GM20000 (cell line): ENCODE measurements at regions not wholly inside any gene's neighbourhood (a gene's known extent, or its start where the extent isn't known, plus 50 kb on each side); places are given as distances from the start of the nearest gene placed in this dataset.

Experiments used
- DNase-seq: peaks from one replicate; pipeline ENCODE4 v3.0.0; 2012; ENCODE audit warnings: low spot score
- TF ChIP-seq, protein P1 (sequence below): IDR thresholded peaks from 2 replicates; pipeline ENCODE4 v1.5.1; 2012; ENCODE audit warnings: mild to moderate bottlenecking, control low read depth; ENCODE audit errors: extremely low read depth, missing control alignments

DNA sequence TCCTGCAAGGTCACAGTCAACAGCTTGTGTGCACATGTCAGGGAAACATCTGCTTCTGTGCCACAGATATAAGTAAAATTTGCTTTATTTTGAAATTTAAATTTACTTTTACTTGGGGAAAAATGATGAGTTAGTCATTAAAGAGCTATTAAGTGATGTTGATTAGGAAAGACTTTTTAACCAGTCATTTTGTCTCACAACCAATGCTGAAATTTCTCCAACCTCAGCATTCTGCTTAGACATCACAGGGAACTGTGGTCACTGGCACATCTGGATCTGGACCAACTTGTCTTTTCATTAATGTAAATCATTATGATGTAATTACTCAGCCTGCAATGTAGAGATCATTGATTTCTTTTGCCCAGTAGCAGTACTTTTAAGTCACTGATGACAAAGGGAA is 301.0 kb downstream of the TTLL7 start:
- DNase-seq: no peak
- TF ChIP-seq, protein P1, sequence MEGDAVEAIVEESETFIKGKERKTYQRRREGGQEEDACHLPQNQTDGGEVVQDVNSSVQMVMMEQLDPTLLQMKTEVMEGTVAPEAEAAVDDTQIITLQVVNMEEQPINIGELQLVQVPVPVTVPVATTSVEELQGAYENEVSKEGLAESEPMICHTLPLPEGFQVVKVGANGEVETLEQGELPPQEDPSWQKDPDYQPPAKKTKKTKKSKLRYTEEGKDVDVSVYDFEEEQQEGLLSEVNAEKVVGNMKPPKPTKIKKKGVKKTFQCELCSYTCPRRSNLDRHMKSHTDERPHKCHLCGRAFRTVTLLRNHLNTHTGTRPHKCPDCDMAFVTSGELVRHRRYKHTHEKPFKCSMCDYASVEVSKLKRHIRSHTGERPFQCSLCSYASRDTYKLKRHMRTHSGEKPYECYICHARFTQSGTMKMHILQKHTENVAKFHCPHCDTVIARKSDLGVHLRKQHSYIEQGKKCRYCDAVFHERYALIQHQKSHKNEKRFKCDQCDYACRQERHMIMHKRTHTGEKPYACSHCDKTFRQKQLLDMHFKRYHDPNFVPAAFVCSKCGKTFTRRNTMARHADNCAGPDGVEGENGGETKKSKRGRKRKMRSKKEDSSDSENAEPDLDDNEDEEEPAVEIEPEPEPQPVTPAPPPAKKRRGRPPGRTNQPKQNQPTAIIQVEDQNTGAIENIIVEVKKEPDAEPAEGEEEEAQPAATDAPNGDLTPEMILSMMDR: no peak

DNA sequence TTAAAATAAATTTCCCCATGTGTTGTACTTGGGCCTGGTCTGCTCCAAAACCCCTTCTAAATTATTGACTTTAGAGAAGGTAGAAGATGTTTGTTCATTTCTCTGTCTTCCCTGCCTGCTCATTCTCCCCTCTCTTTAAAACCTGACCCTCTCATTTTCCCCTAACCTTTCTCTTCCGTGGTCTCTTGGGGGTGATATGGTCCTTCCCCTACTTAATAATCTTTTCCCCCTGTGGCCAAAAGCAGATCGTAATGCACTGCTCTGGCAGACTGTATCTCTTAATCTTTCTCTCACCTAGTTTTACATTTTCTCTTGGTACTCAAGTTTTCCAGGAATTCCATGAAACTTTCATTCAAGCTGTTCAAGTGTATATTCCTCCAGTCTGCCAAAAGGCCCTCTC is 301.7 kb downstream of the TTLL7 start:
- no peak for DNase-seq
- TF ChIP-seq, protein P1: no peak

DNA sequence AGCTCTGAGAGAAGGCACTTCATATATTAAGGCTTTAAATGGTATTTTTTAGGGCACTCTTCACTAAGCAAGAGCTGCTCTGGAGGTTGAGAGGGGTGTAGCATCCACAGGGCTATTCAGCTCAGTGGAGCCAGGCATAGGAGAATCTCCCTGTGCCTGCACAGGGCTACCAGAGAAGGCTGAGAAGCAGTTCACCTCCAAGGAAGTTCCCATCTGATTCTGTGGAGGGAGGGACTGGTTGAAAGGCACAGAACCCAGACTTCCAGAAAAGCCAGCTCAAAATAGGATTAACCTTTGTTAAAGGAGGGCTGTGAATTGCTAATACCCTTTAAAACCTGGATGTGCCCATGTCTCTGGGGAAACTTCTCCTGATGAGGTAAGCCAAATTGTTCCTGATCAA is 304.5 kb downstream of the TTLL7 start:
- DNase-seq: no peak
- TF ChIP-seq, protein P1: no peak

DNA sequence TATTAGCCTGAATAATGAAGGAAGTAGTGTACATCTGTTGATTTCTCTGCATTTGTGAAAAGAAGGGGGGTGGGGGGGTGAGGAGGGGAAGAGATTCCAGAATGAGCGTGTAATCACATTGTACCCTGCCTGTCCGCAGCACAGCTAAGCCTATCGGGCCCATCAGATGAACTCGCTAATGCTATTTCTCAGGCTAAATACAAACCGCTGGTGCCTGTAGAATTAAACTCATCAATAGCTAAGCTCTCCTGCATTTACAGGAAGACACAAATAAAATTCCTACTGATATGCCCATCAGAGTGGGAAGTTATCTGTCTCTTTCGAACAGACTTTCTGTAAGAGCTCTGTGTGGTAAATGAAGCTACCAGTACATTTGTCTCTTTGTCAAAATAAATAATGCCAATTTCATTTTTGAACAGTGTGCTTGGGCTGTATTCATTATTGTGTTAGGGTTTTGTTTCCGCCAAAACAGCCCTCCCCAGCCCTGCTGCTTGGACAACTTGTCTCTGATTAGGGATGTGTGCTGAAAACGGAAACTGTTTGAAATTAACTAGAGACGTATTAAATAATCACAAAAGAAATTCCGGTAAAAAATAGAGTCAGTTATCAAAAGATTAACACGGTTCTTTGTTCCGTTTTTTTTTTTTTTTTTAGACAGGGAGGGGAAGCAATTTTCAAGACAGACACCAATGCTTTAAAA is 305.4 kb downstream of the TTLL7 start:
- no peak for DNase-seq

DNA sequence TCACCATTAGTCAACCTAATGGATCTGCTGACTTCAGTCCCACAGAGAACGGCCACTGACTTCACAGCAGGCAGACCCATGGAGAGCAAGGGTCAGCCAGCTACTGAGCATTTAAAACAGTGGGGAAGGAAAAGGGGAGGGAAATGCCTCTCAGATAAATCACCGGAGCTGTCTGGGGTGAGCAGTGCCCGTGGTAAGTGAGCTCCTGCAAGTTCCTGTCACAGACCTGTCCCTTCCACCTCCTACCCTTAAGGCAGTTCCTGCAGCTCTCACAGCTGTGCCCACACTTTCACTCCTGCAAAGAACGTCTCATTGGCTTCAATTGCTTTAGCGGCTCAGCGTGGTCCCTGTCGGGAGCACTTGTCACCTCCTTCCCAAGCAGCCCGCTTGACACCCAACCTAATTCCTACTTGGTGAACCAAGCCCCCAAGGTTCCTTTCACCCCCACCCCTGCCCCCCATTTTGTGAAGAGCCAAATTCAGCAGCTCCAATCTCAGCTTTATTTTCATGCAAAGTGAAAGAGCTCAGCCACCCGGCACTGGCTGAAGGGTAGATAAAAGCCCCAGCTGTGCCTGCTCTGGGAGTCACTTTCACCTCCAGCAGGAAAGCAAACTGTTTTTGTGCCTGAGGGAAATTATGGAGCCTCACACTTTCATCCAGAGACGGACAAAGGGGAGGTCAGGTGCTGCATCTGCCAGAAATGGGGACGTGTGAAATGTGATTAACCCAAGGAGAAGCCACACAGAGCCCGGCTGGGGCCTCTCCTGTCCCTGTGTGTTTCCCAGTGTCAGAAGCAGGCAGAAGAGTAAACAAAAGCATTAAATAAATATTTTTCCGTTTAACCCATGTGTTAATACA is 306.2 kb downstream of the TTLL7 start:
- TF ChIP-seq, protein P1: no peak
- DNase-seq: peak; percentile 16

More for the DNA sequence above, 305.4 kb downstream of the TTLL7 start:
- TF ChIP-seq, protein P1: no peak

DNA sequence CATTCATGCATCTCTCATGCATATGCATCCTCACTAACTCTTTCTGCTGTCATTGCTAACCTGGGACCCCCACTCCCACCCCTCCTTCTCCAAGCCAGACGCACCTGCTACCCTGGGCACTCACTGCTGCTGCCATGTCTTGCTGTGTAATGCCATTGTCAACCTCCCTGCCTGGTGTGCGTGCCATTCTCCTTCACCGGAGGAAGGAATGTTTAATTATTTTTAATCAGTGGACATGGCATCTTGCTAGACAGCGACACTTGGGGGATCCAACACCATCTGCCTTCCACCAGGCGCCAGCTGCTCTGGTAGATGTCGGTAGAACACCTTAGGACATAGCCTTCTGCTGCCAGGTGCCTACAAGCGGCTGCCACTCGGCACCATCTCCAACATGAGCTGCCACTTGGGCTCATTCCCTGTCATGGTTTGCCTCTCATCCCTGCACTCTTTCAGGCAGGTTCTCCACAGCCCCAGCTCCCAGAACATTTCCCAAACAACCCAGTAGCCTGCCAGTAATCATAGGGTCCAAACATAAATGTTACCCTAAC is 306.9 kb downstream of the TTLL7 start:
- no peak for DNase-seq
- TF ChIP-seq, protein P1: no peak
